ENCODE measurements at regions not wholly inside any gene's neighbourhood (a gene's known extent, or its start where the extent isn't known, plus 50 kb on each side); places are given as distances from the start of the nearest gene placed in this dataset.

GRCh38 chr5:173410459-173411233 is 82.4 kb upstream of the STC2 start:
- H4K5ac ChIP-seq (ENCODE audit: insufficient read length, low read depth, low read length) = no peak overlapping the region

More at GRCh38 chr5:173410459-173411233, 82.4 kb upstream of the STC2 start:
- Histone ChIP-seq H3K4me1 (replicated peaks in 1 of 4; ENCODE audit: control insufficient read depth in 3 of 4, insufficient read depth in 4 of 4, low read length in 3 of 4) (no peaks in the 10 kb centered on the region; a peak in 1 of 7 replicates), H3K9ac (replicated peaks in 1 of 4; ENCODE audit: extremely low read depth in 1 of 4, low read depth in 3 of 4, low read length in 3 of 4) (no peak overlapping the region), H3K14ac (ENCODE audit: insufficient read length) (no peak overlapping the region), H3K23ac (ENCODE audit: insufficient read length) (no peak overlapping the region), H3K9me3 (ENCODE audit: insufficient read depth in 2 of 2, low read depth in 1 of 2, low read length in 1 of 2) (no peaks in the 10 kb centered on the region), H2AFZ (ENCODE audit: low read length) (no peak overlapping the region), H2BK20ac (ENCODE audit: low read length) (no peak overlapping the region), H3K79me1 (ENCODE audit: low read depth, low read length) (no peaks in the 10 kb centered on the region), H4K8ac (ENCODE audit: extremely low read depth, insufficient read depth, low read length) (no peak overlapping the region), H3K4me3 (ENCODE audit: extremely low read depth in 1 of 4, insufficient read depth in 2 of 4, low read depth in 3 of 4, low read length in 4 of 4) (no peak overlapping the region), H3K36me3 (ENCODE audit: control insufficient read depth in 2 of 4, insufficient read depth in 4 of 4, low read length in 3 of 4) (no peaks in the 10 kb centered on the region), H2BK15ac (ENCODE audit: low read length) (no peak overlapping the region), H3K27ac (ENCODE audit: low read depth, low read length) (no peak overlapping the region), H3K79me2 (ENCODE audit: control insufficient read depth in 1 of 2, insufficient read depth in 2 of 2, low read length in 2 of 2) (no peaks in the 10 kb centered on the region), H2BK12ac (ENCODE audit: low read depth, low read length) (no peak overlapping the region), H2BK5ac (ENCODE audit: low read depth, low read length) (no peak overlapping the region), H3K23me2 (ENCODE audit: low read depth, low read length) (no peaks in the 10 kb centered on the region), H3K4me2 (ENCODE audit: insufficient read depth in 1 of 2, low read depth in 2 of 2, low read length in 2 of 2) (no peak overlapping the region), H4K91ac (replicated peaks; ENCODE audit: insufficient read length, low read length) (no peak overlapping the region), H4K20me1 (replicated peaks in 1 of 2; ENCODE audit: control insufficient read depth in 1 of 2, insufficient read depth in 2 of 2, low read length in 2 of 2) (no peaks in the 10 kb centered on the region), H2AK5ac (ENCODE audit: low read depth, low read length) (no peak overlapping the region), H3K27me3 (replicated peaks in 1 of 4; ENCODE audit: control insufficient read depth in 3 of 4, extremely low read depth in 1 of 4, insufficient read depth in 3 of 4, low read length in 3 of 4) (no peaks in the 10 kb centered on the region), H2BK120ac (replicated peaks; ENCODE audit: low read depth, low read length) (no peak overlapping the region), H3K56ac (replicated peaks; ENCODE audit: insufficient read length, low read depth, low read length) (no peak overlapping the region), H3K4ac (replicated peaks; ENCODE audit: insufficient read length, low read depth, low read length) (no peak overlapping the region), H3K18ac (ENCODE audit: extremely low read depth, low read length) (no peak overlapping the region)
- TF ChIP-seq RBBP5 (IDR thresholded peaks at IDR 0.05; ENCODE audit: borderline replicate concordance, low read depth, low read length) = no peak
- TF ChIP-seq SIX5 (IDR thresholded peaks at IDR 0.05; ENCODE audit: low read depth, low read length) = no peak
- TF ChIP-seq EZH2 (IDR thresholded peaks at IDR 0.05; ENCODE audit: low read depth, low read length, severe bottlenecking) = no peak
- no peak for TF ChIP-seq EGR1 (IDR thresholded peaks at IDR 0.05; ENCODE audit: borderline replicate concordance, low read depth, low read length)
- TF ChIP-seq CREB1 (IDR thresholded peaks at IDR 0.05) = no peak
- TF ChIP-seq ZNF274 (IDR thresholded peaks at IDR 0.05; ENCODE audit: borderline replicate concordance, extremely low read depth, low read length) = no peak
- TF ChIP-seq BRCA1 (IDR thresholded peaks at IDR 0.05; ENCODE audit: low read depth, low read length) = no peak
- no peak for TF ChIP-seq CEBPB (IDR thresholded peaks at IDR 0.05; ENCODE audit: low read depth, low read length)
- TF ChIP-seq SIN3A (conservative IDR thresholded peaks at IDR 0.05 in 1 of 2, IDR thresholded peaks at IDR 0.05 in 1 of 2; ENCODE audit: low read depth in 1 of 2, low read length in 2 of 2) = no peak
- no peak for TF ChIP-seq KDM1A (IDR thresholded peaks at IDR 0.05; ENCODE audit: borderline replicate concordance, low read length)
- TF ChIP-seq CBX5 (IDR thresholded peaks at IDR 0.05; ENCODE audit: low read depth, low read length) = no peak
- TF ChIP-seq FOSL1 (IDR thresholded peaks at IDR 0.05; ENCODE audit: insufficient read depth, low read depth, low read length) = no peak
- no peak for TF ChIP-seq TAF1 (IDR thresholded peaks at IDR 0.05; ENCODE audit: low read depth, low read length)
- TF ChIP-seq TCF12 (IDR thresholded peaks at IDR 0.05; ENCODE audit: low read depth, low read length) = no peak
- FAIRE-seq (no peak), DNase-seq (ENCODE audit: low read depth in 1 of 2, low spot score in 2 of 2) (no peak)
- WGBS, 2 experiments (ENCODE audit: extremely low coverage in 1 of 2, insufficient coverage in 1 of 2, insufficient read length in 1 of 2, insufficient replicate concordance in 2 of 2, low coverage in 1 of 2, low lambda C conversion rate in 2 of 2, missing lambda C conversion rate in 1 of 2) = 87% methylated on average over 9 of the region's 9 CpGs; no CpG with 5 or more reads in 1 of the 2 experiments
- POLR2A ChIA-PET (ENCODE audit: partially characterized antibody) = interaction anchor here (1.3 kb wide), 1 partner anchor 80 kb away, joined by 4 read pairs; no protein-coding TSS in a partner anchor
- CTCF ChIA-PET (ENCODE audit: partially characterized antibody) = interaction anchor here (0.6 to 2.2 kb wide), 5 partner anchors 14 to 1132 kb away, joined by 3 to 6 read pairs (median 4); no protein-coding TSS in a partner anchor

All from H1 (cell line).